ES-I3 (cell line): ENCODE measurements at regions not wholly inside any gene's neighbourhood (a gene's known extent, or its start where the extent isn't known, plus 50 kb on each side); places are given as distances from the start of the nearest gene placed in this dataset.

ENCODE experiments used
- H3K36me3 ChIP-seq: 2 replicates; pipeline ENCODE4 v1.6.1; 2013; ENCODE audit warnings: mild to moderate bottlenecking, low read length, control low read depth, moderate library complexity; ENCODE audit not compliant: insufficient read depth
- H3K4me1 ChIP-seq: 2 replicates; pipeline ENCODE4 v1.6.1; 2013; ENCODE audit warnings: mild to moderate bottlenecking, control low read depth, low read length; ENCODE audit not compliant: insufficient read depth
- H3K9ac ChIP-seq: 2 replicates; pipeline ENCODE4 v1.6.1; 2013; ENCODE audit warnings: low read depth, mild to moderate bottlenecking, low read length, moderate library complexity
- H3K9me3 ChIP-seq: 2 replicates; pipeline ENCODE4 v1.6.1; 2013; ENCODE audit warnings: mild to moderate bottlenecking, low read length, moderate library complexity; ENCODE audit not compliant: control insufficient read depth, insufficient read depth

DNA sequence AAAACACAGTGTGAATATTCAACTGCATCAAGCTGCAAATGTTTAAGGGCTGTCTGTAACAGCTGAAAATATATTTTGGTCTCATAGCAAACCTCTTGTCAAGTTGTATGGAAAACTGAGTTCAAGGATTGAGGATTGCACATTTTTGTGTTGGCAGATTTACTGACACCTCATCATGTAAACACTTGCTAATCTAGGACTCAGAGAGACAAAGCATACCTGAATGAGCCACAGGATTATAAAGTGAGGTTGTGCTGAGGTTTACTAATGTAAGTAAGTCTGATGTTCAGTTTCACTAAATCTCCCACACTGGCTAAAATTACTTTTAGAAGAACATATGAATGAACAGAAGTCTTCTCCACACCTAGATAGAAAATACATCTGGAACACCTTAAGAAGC, 1993.1 kb upstream of the CELF4 start:
- no peaks in the 10 kb centered on the region for H3K9me3 ChIP-seq
- no peaks in the 10 kb centered on the region; the same call in 1 of the 2 replicates for H3K36me3 ChIP-seq
- H3K9ac ChIP-seq, result no peak overlapping the region
- no peaks in the 10 kb centered on the region for H3K4me1 ChIP-seq

DNA sequence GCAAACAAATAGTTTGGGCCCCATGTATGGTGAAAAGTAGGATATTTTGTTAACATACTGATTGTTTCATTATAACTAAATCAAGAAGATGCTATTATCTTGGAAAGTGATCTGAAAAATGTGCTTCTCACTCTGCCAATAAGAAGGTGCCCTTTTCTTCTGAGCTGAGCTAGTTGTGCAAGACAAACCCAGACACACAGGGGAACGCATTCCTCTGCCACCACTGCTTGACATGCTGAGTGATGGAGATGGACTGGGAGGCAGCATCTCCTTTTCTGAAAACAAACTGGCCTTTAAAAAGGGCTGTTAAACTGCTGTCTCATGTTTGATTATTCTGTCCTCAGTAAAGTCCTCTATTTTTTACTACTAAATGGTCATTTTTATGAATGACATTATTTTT, 1989.9 kb upstream of the CELF4 start:
- H3K9ac ChIP-seq, result no peak overlapping the region
- H3K36me3 ChIP-seq, result no peaks in the 10 kb centered on the region; the same call in 1 of the 2 replicates
- H3K9me3 ChIP-seq, result no peaks in the 10 kb centered on the region
- H3K4me1 ChIP-seq, result no peaks in the 10 kb centered on the region

DNA sequence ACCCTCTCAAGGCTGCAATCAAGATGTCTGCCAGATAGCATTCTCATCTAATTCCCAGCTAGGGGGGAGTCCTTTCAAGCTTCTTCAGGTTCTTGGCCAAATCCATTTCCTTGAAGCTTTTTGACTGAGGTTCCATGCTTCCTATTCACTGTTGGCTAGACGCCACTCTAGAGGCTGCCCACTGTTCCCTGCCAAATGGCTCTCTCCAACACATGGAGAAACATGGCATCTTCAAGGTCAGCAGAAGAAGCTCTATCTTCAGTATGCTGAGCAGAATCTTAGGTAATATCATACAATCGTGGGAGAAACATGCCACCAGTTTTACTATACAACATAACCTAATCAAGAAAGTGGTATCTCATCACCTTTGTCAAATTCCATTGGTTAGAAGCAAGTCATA, 1985.1 kb upstream of the CELF4 start:
- Histone ChIP-seq H3K9me3 (no peaks in the 10 kb centered on the region), H3K36me3 (no peaks in the 10 kb centered on the region), H3K4me1 (no peaks in the 10 kb centered on the region), H3K9ac (no peak overlapping the region)

DNA sequence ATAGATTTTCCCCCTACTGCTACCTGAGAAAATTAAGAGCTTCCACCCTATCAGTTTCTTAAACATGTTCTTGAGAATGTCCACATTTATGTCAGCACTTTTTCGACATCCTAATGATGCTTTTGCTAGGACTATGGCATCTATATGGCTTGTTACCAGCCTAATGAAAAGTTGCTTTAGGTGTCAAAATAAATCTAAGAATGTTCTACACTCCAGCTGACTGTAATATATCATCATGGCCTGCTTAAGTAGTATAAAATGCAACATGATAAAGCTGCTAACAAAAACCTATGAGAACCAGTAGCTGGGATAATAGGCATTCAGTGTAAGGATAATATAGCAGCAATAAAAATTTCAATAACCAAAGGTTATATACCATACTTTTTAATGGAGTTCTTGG, 1983.5 kb upstream of the CELF4 start:
- H3K9me3 ChIP-seq, result no peaks in the 10 kb centered on the region
- no peak overlapping the region for H3K9ac ChIP-seq
- H3K36me3 ChIP-seq, result no peaks in the 10 kb centered on the region
- no peaks in the 10 kb centered on the region for H3K4me1 ChIP-seq

DNA sequence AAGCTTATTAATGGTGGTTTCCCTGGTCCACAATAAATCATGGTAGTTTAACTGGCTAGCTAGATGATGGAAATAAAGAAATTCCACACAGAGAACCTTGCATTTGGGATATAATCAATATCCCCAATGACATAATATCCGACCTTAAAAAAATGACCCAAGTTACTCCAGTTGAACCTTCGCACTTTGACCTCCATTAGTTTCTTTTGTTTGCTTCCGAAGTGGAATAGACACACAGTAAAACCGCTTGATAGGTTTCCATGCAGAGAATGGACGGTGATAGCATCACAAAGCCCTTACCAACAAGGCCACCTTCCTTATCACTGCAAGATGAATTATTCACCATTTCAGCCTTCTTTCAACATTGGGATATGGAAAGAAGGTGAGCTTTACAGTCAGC, 1966.1 kb upstream of the CELF4 start:
- Histone ChIP-seq H3K9ac (no peak overlapping the region), H3K4me1 (no peaks in the 10 kb centered on the region), H3K9me3 (no peaks in the 10 kb centered on the region), H3K36me3 (no peaks in the 10 kb centered on the region)

DNA sequence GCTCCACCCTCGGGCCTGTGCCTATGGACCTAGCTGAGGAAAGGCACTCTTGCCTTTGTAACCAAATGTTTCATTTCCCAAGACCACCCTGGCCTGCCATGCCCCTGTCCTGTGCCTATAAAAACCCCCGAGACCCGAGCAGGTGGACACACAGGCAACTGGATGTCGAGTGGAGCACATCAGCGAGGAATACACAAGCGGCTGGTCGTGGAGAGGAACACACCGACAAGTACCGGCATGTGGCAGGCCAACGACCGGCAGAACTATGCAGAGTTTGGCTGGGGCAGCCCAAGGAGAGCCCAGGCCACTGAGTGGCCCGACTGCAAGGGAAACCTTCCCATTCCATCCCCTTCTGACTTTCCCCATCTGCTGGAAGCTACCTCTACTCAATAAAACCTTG, 1963.8 kb upstream of the CELF4 start:
- Histone ChIP-seq H3K36me3 (no peaks in the 10 kb centered on the region), H3K9me3 (no peaks in the 10 kb centered on the region)

DNA sequence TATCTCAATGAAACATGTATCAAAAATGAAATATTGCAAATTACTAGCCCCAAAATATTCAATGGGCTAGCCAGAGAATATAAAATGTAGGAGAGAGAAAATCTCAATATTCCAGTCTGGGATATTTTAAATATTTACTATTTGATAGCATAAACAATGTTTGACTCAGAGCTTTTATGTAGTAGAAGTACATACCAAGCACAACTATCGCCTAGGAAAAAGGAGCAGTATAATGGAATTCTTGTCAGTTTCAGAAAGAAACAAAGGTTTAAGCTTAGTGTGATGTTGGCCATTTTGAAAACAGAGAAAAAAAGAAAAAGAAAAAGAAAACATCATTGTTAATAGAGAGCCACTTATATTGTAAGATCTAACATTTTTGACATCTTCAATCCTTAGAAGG, 1961.9 kb upstream of the CELF4 start:
- no peaks in the 10 kb centered on the region; the same call in 1 of the 2 replicates for H3K36me3 ChIP-seq
- H3K4me1 ChIP-seq, result no peaks in the 10 kb centered on the region
- H3K9ac ChIP-seq, result no peak overlapping the region
- no peaks in the 10 kb centered on the region for H3K9me3 ChIP-seq

More for the DNA sequence above, 1963.8 kb upstream of the CELF4 start:
- H3K9ac ChIP-seq, result no peak overlapping the region
- H3K4me1 ChIP-seq, result no peaks in the 10 kb centered on the region

DNA sequence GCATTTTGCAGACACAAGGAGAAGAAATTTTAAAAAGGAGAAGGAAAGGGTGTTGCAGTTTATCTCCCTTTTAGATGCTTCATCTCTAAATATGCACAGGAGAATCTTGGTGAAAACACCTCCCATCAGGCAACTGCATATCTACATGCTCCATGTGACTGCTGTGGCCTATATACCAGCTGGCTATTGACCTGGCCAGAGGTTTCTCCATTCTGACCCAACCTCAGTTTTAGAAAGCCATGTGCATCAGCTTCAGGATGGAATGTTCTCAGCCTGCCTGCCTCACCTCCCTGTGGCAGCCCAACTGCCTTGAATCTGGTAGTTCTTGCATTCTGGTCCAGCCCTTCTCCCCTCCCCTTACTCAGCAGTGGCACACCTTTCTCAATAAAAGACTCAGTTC, 1958.8 kb upstream of the CELF4 start:
- Histone ChIP-seq H3K4me1 (no peaks in the 10 kb centered on the region), H3K9ac (no peak overlapping the region), H3K9me3 (no peaks in the 10 kb centered on the region), H3K36me3 (no peaks in the 10 kb centered on the region; the same call in 1 of the 2 replicates)

DNA sequence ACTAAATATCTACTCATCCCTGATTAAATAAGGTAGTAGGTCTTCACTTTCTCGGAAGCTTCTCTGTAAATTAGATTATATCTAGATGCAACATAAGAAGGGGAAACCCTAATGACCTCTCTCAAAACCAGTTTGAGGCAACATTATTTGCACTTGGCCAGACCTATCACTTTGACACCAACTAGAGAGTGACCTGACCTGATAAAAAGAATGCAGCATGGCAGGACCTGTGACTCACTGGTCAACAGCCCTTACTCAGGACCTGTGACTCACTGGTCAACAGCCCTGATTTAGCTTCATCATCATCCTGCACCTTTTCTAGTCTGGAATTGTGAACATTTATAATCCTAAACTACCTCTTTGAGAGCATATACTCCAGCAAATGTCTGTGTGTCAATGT, 1957.7 kb upstream of the CELF4 start:
- Histone ChIP-seq H3K36me3 (no peaks in the 10 kb centered on the region; the same call in 1 of the 2 replicates), H3K9me3 (no peaks in the 10 kb centered on the region), H3K4me1 (no peaks in the 10 kb centered on the region), H3K9ac (no peak overlapping the region)

DNA sequence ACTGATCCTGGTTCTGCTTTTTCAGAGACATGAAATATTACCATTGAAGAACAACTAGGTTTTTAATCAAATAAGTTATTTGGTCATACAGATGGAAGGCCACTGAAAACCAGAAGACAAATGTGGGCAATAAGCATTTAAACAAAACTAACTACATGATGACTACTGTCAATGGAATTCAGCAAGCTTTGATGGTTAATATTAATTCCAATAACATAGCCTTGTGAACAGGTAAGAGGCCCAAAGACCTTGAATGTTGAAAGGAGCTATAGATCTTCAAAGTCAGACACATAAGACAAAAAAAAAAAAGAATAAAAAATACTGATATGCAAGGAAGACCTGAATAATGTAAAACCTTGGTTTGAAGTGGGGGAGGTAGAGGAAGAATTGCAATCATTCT, 1955.6 kb upstream of the CELF4 start:
- Histone ChIP-seq H3K36me3 (no peaks in the 10 kb centered on the region; the same call in 1 of the 2 replicates), H3K9me3 (no peaks in the 10 kb centered on the region), H3K4me1 (no peaks in the 10 kb centered on the region), H3K9ac (no peak overlapping the region)

DNA sequence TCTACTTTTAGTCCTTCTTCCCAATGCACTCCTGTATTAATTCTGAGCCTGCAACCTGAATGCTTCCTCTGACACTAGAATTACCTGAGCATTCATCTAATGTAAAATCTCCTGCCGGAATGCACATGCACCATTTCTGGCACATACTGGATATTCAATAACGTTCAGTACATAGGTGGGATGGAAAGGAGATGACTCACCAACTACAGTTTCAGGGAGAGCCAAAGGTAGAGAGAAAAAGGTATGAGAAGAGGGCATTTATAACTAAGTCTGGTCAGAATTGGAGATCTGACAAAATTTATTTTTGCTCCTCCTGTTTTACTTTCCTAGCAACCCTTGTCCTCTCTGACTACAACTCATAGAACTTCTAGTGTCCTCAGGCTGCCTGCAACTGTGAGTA, 1954.1 kb upstream of the CELF4 start:
- H3K4me1 ChIP-seq, result peaks cover 6% of the 10 kb centered on the region; the same call in 1 of the 2 replicates
- no peak overlapping the region for H3K9ac ChIP-seq
- H3K36me3 ChIP-seq, result no peaks in the 10 kb centered on the region; the same call in 1 of the 2 replicates
- no peaks in the 10 kb centered on the region for H3K9me3 ChIP-seq

DNA sequence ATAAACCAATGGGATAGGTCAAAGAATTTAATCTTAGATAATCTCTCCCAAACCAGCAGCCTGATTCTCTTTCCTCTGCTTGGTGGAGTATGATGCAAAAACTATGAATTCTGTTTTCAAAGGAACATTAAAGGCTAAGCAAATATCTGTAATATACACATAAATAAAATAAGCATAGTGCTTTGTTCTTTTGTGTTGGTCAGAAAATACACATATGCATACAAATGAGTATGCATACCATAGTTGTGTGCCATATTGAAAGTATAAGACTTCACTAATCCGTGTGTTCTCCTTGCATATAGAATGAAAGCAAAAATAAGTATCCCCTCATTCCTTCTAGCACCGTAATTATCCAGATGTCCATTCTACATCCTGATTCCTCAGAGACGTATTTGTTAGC, 1949.7 kb upstream of the CELF4 start:
- no peaks in the 10 kb centered on the region for H3K9me3 ChIP-seq

DNA sequence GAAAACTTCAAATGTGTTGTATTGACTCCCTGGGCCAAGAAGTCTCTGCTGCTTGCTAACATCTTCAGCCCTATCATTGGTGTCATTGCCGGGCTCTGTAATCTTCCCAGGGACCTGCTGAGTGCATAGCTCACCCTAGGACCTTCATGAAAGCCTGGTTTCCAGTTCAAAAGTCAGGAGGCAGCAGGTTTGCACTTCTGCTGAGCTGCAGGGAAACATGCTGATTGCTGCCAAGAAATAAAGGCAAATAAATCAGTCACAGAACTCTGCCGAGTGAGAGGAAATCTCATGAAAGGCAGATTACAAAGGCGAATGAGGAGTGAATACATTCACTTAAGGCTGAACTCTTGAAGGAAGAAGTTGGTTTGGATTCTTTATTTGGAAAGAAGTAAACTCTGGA, 1947.6 kb upstream of the CELF4 start:
- H3K9me3 ChIP-seq, result no peaks in the 10 kb centered on the region

More for the DNA sequence above, 1949.7 kb upstream of the CELF4 start:
- peaks cover 6% of the 10 kb centered on the region; the same call in 1 of the 2 replicates for H3K4me1 ChIP-seq
- H3K9ac ChIP-seq, result no peak overlapping the region
- H3K36me3 ChIP-seq, result no peaks in the 10 kb centered on the region; the same call in 1 of the 2 replicates

DNA sequence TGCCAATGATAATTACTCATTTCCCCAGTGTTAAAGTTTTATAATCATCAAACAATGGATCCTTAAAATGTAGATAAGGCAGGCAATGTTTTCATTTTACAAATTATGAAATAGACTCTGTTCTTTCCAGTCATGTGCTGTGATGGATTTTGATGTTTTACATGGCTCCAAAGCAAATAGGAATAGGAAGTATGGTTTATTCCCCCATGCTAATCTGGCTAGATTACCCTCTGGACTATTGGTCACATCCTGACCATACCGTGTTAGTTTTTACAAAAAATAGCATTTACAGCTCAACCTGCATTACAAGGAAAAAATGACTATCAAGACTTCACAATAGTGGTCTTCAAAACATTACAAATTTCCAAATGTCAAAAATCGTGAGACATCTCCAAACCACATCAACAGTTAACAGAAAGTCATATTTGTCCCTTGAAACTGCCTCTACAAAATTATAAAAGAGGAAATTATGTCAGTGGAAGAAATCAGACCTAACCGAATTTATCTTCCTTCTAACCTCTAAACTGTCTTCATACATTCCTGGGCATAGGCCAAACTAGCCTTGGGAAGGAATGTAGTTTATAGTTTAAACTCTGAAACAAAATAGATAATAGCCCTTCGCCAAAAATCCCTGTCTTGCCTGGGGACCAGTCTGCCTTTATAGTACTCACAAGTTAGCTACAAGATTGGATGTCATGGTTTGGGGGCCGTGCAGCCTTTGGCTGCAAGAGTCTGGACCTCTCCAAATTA, 1941.2 kb upstream of the CELF4 start:
- H3K36me3 ChIP-seq, result no peaks in the 10 kb centered on the region
- H3K9ac ChIP-seq, result no peak overlapping the region
- no peaks in the 10 kb centered on the region for H3K9me3 ChIP-seq
- H3K4me1 ChIP-seq, result no peaks in the 10 kb centered on the region

More for the DNA sequence above, 1947.6 kb upstream of the CELF4 start:
- H3K4me1 ChIP-seq, result peaks cover 6% of the 10 kb centered on the region; the same call in 1 of the 2 replicates
- H3K36me3 ChIP-seq, result no peaks in the 10 kb centered on the region; the same call in 1 of the 2 replicates
- H3K9ac ChIP-seq, result no peak overlapping the region

DNA sequence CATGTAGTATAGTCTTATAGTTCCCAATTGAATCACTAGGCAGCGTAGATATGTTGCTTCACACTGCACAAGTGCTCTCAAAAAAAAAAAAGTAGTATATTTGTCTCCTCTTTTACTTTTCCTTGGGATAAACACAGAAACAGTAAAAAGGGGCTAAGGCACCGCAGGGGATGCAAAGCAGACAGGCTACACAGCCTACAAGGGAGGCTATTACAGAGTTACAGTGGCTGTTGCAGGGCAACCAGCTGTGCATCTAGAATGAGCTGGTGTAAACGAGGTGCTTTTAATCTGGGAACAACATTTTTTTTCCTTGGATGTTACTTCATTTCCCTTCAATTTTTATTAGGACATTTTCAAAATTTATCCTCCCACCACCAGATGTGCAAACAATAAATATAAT, 1934.7 kb upstream of the CELF4 start:
- Histone ChIP-seq H3K9me3 (peaks cover 6% of the 10 kb centered on the region; the same call in 1 of the 2 replicates), H3K4me1 (peaks cover 7% of the 10 kb centered on the region; the same call in 1 of the 2 replicates), H3K9ac (no peak overlapping the region), H3K36me3 (no peaks in the 10 kb centered on the region)
